ENCODE measurements at regions not wholly inside any gene's neighbourhood (a gene's known extent, or its start where the extent isn't known, plus 50 kb on each side); places are given as distances from the start of the nearest gene placed in this dataset.
"Not testable (repeated sequence)": the region's sequence is repeated elsewhere in the genome, so short reads cannot be mapped to it uniquely, and the experiment has no call there.

GRCh38 chr4:137394018-137394417, 138.3 kb downstream of the PCDH18 start:
- peak; percentile 24 to 72 (median 49) for DNase-seq

GRCh38 chr4:137393044-137393443, 139.2 kb downstream of the PCDH18 start:
- peak; percentile 69 to 93 (median 82) for DNase-seq

- peak; percentile 32 to 64 (median 47) for DNase-seq
Measured at GRCh38 chr4:137390707-137391106, 141.6 kb downstream of the PCDH18 start.

GRCh38 chr4:137389911-137390520, 142.3 kb downstream of the PCDH18 start:
- DNase-seq, result peak in 2 of 3 donors; percentile 36 to 62

GRCh38 chr4:137387924-137388323, 144.4 kb downstream of the PCDH18 start:
- DNase-seq, result peak; percentile 51 to 68 (median 65)

- no peak for DNase-seq
Measured at GRCh38 chr4:137384476-137384875, 147.8 kb downstream of the PCDH18 start.

GRCh38 chr4:137378821-137379220, 153.5 kb downstream of the PCDH18 start:
- DNase-seq, result peak in 1 of 3 donors; percentile 43

GRCh38 chr4:137378393-137378792, 153.9 kb downstream of the PCDH18 start:
- DNase-seq, result no peak

GRCh38 chr4:137376312-137376711, 156.0 kb downstream of the PCDH18 start:
- DNase-seq, result no peak

- DNase-seq, result peak in 1 of 3 donors; percentile 31
Measured at GRCh38 chr4:137375111-137375850, 157.0 kb downstream of the PCDH18 start.

GRCh38 chr4:137370679-137371078, 161.6 kb downstream of the PCDH18 start:
- no peak for DNase-seq

GRCh38 chr4:137370206-137370633, 162.1 kb downstream of the PCDH18 start:
- DNase-seq, result peak in 1 of 3 donors; percentile 77

GRCh38 chr4:137367620-137368019, 164.7 kb downstream of the PCDH18 start:
- peak in 1 of 3 donors; percentile 61 for DNase-seq

GRCh38 chr4:137363496-137363895, 168.8 kb downstream of the PCDH18 start:
- DNase-seq, result no peak

GRCh38 chr4:137361756-137362470, 170.4 kb downstream of the PCDH18 start:
- no peak for DNase-seq

GRCh38 chr4:137360761-137361160, 171.5 kb downstream of the PCDH18 start:
- DNase-seq, result no peak

GRCh38 chr4:137359691-137360315, 172.5 kb downstream of the PCDH18 start:
- DNase-seq, result peak; percentile 31 to 72 (median 67)

GRCh38 chr4:137354562-137354961, 177.7 kb downstream of the PCDH18 start:
- DNase-seq, result not testable (repeated sequence)

GRCh38 chr4:137347371-137347770, 184.9 kb downstream of the PCDH18 start:
- peak in 1 of 3 donors; percentile 19 for DNase-seq

- peak; percentile 38 to 76 (median 44) for DNase-seq
Measured at GRCh38 chr4:137345597-137345996, 186.7 kb downstream of the PCDH18 start.

GRCh38 chr4:137343221-137343620, 189.1 kb downstream of the PCDH18 start:
- DNase-seq, result no peak

GRCh38 chr4:137333031-137333430, 199.3 kb downstream of the PCDH18 start:
- DNase-seq, result no peak

Measured in muscle of back (tissue), 3 donors.